Trophoblast cell (in vitro differentiated cells and primary cell): ENCODE measurements at regions not wholly inside any gene's neighbourhood (a gene's known extent, or its start where the extent isn't known, plus 50 kb on each side); places are given as distances from the start of the nearest gene placed in this dataset.

Experiments used
- DNase-seq, 2 donors: peaks; one replicate each; pipeline ENCODE4 v3.0.0-alpha.2; 2016
- H2AFZ ChIP-seq: 2 replicates; pipeline ENCODE4 v1.6.1; 2013; ENCODE audit warnings: low read length, moderate library complexity, mild to moderate bottlenecking; ENCODE audit not compliant: insufficient read depth, poor library complexity
- H2AK5ac ChIP-seq: 2 replicates; pipeline ENCODE4 v1.6.1; 2013; ENCODE audit warnings: mild to moderate bottlenecking, low read length
- H2BK120ac ChIP-seq: 2 replicates; pipeline ENCODE4 v1.6.1; 2013; ENCODE audit warnings: low read length, mild to moderate bottlenecking, moderate library complexity; ENCODE audit not compliant: insufficient read depth, poor library complexity
- H2BK12ac ChIP-seq: 2 replicates; pipeline ENCODE4 v1.6.1; 2013; ENCODE audit warnings: mild to moderate bottlenecking, low read length, moderate library complexity
- H2BK5ac ChIP-seq: 2 replicates; pipeline ENCODE4 v1.6.1; 2013; ENCODE audit warnings: low read length, low read depth, moderate library complexity, mild to moderate bottlenecking; ENCODE audit not compliant: poor library complexity
- H3K14ac ChIP-seq: 2 replicates; pipeline ENCODE4 v1.6.1; 2013; ENCODE audit warnings: mild to moderate bottlenecking, low read length
- H3K18ac ChIP-seq: 2 replicates; pipeline ENCODE4 v1.6.1; 2013; ENCODE audit warnings: mild to moderate bottlenecking, low read length
- H3K23ac ChIP-seq: 2 replicates; pipeline ENCODE4 v1.6.1; 2013; ENCODE audit warnings: low read length
- H3K27ac ChIP-seq: 2 replicates; pipeline ENCODE4 v1.5.1; 2013; ENCODE audit warnings: low read depth, mild to moderate bottlenecking, inconsistent platforms, low read length, moderate library complexity
- H3K27me3 ChIP-seq: 2 replicates; pipeline ENCODE4 v1.6.1; 2013; ENCODE audit warnings: inconsistent platforms, mild to moderate bottlenecking, low read length, moderate library complexity; ENCODE audit not compliant: insufficient read depth
- H3K36me3 ChIP-seq, 2 experiments: 1 replicate in 1 of 2; 2 replicates in 1 of 2; pipeline ENCODE4 v1.6.1; 2013; ENCODE audit warnings: low read length in 2 of 2, mild to moderate bottlenecking in 2 of 2, moderate library complexity in 1 of 2; ENCODE audit not compliant: insufficient read depth in 2 of 2, control insufficient read depth in 1 of 2
- H3K4ac ChIP-seq: 2 replicates; pipeline ENCODE4 v1.6.1; 2013; ENCODE audit warnings: low read depth, mild to moderate bottlenecking, low read length, moderate library complexity
- H3K4me1 ChIP-seq, 2 experiments: 1 replicate in 1 of 2; 2 replicates in 1 of 2; pipeline ENCODE4 v1.6.1; 2013; ENCODE audit warnings: low read length in 2 of 2, mild to moderate bottlenecking in 2 of 2, moderate library complexity in 1 of 2; ENCODE audit not compliant: insufficient read depth in 2 of 2, control insufficient read depth in 1 of 2
- H3K4me2 ChIP-seq: 2 replicates; pipeline ENCODE4 v1.6.1; 2013; ENCODE audit warnings: inconsistent platforms, mild to moderate bottlenecking, low read length, moderate library complexity
- H3K4me3 ChIP-seq: 2 replicates; pipeline ENCODE4 v1.5.1; 2013; ENCODE audit warnings: mild to moderate bottlenecking, low read depth, low read length, inconsistent platforms
- H3K79me1 ChIP-seq: one replicate; pipeline ENCODE4 v1.6.1; 2013; ENCODE audit warnings: low read length
- H3K79me2 ChIP-seq: 2 replicates; pipeline ENCODE4 v1.6.1; 2013; ENCODE audit warnings: low read length, mild to moderate bottlenecking; ENCODE audit not compliant: control insufficient read depth, insufficient read depth, poor library complexity
- H3K9ac ChIP-seq: 2 replicates; pipeline ENCODE4 v1.6.1; 2013; ENCODE audit warnings: mild to moderate bottlenecking, low read length
- H3K9me3 ChIP-seq: 2 replicates; pipeline ENCODE4 v1.6.1; 2013; ENCODE audit warnings: low read depth, mild to moderate bottlenecking, control low read depth, inconsistent platforms, low read length; ENCODE audit not compliant: insufficient read depth
- H4K12ac ChIP-seq: 2 replicates; pipeline ENCODE4 v1.6.1; 2013; ENCODE audit warnings: low read depth, mild to moderate bottlenecking, low read length, moderate library complexity
- H4K8ac ChIP-seq: 2 replicates; pipeline ENCODE4 v1.6.1; 2013; ENCODE audit warnings: low read depth, mild to moderate bottlenecking, low read length, moderate library complexity
- H4K91ac ChIP-seq: one replicate; pipeline ENCODE4 v1.6.1; 2013; ENCODE audit warnings: low read depth, mild to moderate bottlenecking, low read length, moderate library complexity
- WGBS: extraction: QIAGEN DNeasy Blood & Tissue Kit; methylation state at CpG from one replicate; pipeline ENCODE4 v1.1.7; 2013; ENCODE audit warnings: missing lambda C conversion rate; ENCODE audit not compliant: insufficient read length, insufficient coverage; ENCODE audit errors: extremely low coverage; 5-methylcytosine and 5-hydroxymethylcytosine counted together

GRCh38 chr17:22654447-22654846 is 962.1 kb downstream of the KCNJ18 start:
- no peak overlapping the region for H2AK5ac ChIP-seq
- H3K4me3 ChIP-seq = no peak overlapping the region
- no peak overlapping the region for H4K8ac ChIP-seq
- peaks cover 6% of the 10 kb centered on the region for H3K9me3 ChIP-seq
- H3K36me3 ChIP-seq = no peaks in the 10 kb centered on the region
- no peak overlapping the region for H4K91ac ChIP-seq
- H2BK12ac ChIP-seq = no peak overlapping the region
- no peak overlapping the region for H3K23ac ChIP-seq
- H3K4me2 ChIP-seq = no peak overlapping the region
- H3K18ac ChIP-seq = no peak overlapping the region
- H3K4ac ChIP-seq = no peak overlapping the region
- no peaks in the 10 kb centered on the region for H3K79me2 ChIP-seq
- no CpG with 5 or more reads among the region's 3 CpGs for WGBS
- H4K12ac ChIP-seq = no peak overlapping the region
- H2BK120ac ChIP-seq = no peak overlapping the region
- no peak overlapping the region for H2BK5ac ChIP-seq
- no peak for DNase-seq
- H3K79me1 ChIP-seq = no peaks in the 10 kb centered on the region
- no peak overlapping the region for H3K27ac ChIP-seq
- H2AFZ ChIP-seq = no peak overlapping the region
- H3K9ac ChIP-seq = no peak overlapping the region
- no peak overlapping the region for H3K14ac ChIP-seq
- H3K4me1 ChIP-seq = no peaks in the 10 kb centered on the region
- no peaks in the 10 kb centered on the region for H3K27me3 ChIP-seq

GRCh38 chr17:22669721-22670120 is 977.4 kb downstream of the KCNJ18 start:
- H3K79me2 ChIP-seq = no peaks in the 10 kb centered on the region
- H3K9me3 ChIP-seq = peaks cover 32% of the 10 kb centered on the region
- no peak overlapping the region for H3K14ac ChIP-seq
- H3K36me3 ChIP-seq = no peaks in the 10 kb centered on the region
- no peak overlapping the region for H3K4ac ChIP-seq
- no peak for DNase-seq
- H4K8ac ChIP-seq = no peak overlapping the region
- H3K4me1 ChIP-seq = no peaks in the 10 kb centered on the region
- H3K18ac ChIP-seq = no peak overlapping the region
- H3K9ac ChIP-seq = no peak overlapping the region
- no peak overlapping the region for H2BK5ac ChIP-seq
- no peak overlapping the region for H4K12ac ChIP-seq
- H3K27ac ChIP-seq = no peak overlapping the region
- H2AFZ ChIP-seq = no peak overlapping the region
- no CpG with 5 or more reads among the region's 4 CpGs for WGBS
- H2BK12ac ChIP-seq = no peak overlapping the region
- no peak overlapping the region for H3K4me2 ChIP-seq
- H3K27me3 ChIP-seq = no peaks in the 10 kb centered on the region
- H3K4me3 ChIP-seq = no peak overlapping the region
- H2BK120ac ChIP-seq = no peak overlapping the region
- H3K23ac ChIP-seq = no peak overlapping the region
- H2AK5ac ChIP-seq = no peak overlapping the region
- H3K79me1 ChIP-seq = no peaks in the 10 kb centered on the region
- no peak overlapping the region for H4K91ac ChIP-seq

DNA sequence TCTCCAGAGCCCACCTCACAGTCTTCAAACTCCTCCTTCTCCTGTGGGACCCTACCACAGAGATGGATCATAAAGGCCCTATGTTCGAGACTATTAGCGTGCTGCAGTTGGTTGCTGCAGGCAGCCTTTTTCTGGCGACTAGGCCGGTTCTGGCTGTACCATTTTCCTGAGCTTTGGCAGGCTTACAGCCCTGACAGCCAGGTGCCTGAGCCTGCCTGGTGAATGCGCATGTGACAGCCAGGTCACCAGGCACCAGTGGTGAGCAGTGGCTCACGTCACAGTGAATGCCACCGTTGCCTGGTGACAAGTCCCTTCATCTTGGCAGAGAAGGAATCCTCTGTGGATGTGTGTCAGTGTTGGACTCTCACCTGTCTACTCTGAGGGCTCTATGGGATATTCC is 978.8 kb downstream of the KCNJ18 start:
- no peaks in the 10 kb centered on the region for H3K79me1 ChIP-seq
- H2BK5ac ChIP-seq = no peak overlapping the region
- WGBS = no CpG with 5 or more reads among the region's 7 CpGs
- no peaks in the 10 kb centered on the region for H3K79me2 ChIP-seq
- no peak overlapping the region for H2AFZ ChIP-seq
- no peaks in the 10 kb centered on the region for H3K4me1 ChIP-seq
- no peak overlapping the region for H3K23ac ChIP-seq
- no peaks in the 10 kb centered on the region for H3K36me3 ChIP-seq
- H3K4me3 ChIP-seq = no peak overlapping the region
- H4K8ac ChIP-seq = no peak overlapping the region
- H2AK5ac ChIP-seq = no peak overlapping the region
- H2BK120ac ChIP-seq = no peak overlapping the region
- peaks cover 32% of the 10 kb centered on the region for H3K9me3 ChIP-seq
- no peaks in the 10 kb centered on the region for H3K27me3 ChIP-seq
- DNase-seq = no peak
- H4K12ac ChIP-seq = no peak overlapping the region
- no peak overlapping the region for H3K14ac ChIP-seq
- H3K9ac ChIP-seq = no peak overlapping the region
- no peak overlapping the region for H3K27ac ChIP-seq
- H2BK12ac ChIP-seq = no peak overlapping the region
- H3K4ac ChIP-seq = no peak overlapping the region
- no peak overlapping the region for H3K4me2 ChIP-seq
- no peak overlapping the region for H4K91ac ChIP-seq
- no peak overlapping the region for H3K18ac ChIP-seq

DNA sequence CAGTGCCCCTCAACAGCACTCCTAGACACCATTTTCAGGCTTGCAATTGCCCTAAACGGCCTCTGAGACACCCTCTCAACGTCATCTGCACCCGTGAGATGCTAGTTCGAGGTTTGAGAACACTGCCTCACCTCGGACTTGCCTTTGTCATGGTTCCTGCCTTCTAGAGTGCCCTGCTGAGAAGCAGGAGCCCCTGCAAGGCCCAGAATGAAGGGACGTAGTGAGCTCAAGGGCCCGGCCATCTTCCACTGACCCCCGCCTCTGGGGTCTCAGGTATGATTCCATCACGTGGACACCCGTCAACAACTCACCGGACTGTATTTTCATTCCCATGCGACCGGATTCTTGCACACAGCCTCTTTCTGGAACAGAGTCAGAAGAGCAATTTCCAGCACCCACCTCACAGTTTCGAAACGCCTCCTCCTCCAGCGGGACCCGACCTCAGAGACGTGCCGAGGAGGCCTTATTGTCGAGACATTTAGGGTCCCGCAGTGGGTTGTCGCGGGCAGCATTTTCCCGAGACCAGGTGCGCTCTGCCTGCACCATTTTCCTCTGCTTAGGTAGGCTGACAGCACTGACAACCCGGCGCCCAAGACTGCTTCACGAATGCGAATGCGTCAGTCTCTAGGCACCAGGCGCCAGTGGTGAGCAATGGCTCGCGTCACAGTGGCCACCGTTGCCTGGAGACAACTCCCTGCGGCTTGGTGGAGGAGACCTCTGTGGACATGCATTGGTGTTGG is 999.9 kb downstream of the KCNJ18 start:
- H3K9ac ChIP-seq = no peak overlapping the region
- no peak overlapping the region for H3K27ac ChIP-seq
- H3K9me3 ChIP-seq = peaks cover 38% of the 10 kb centered on the region
- no peaks in the 10 kb centered on the region for H3K27me3 ChIP-seq
- no peak overlapping the region for H4K8ac ChIP-seq
- WGBS = no CpG with 5 or more reads among the region's 35 CpGs
- no peaks in the 10 kb centered on the region for H3K79me1 ChIP-seq
- no peak overlapping the region for H3K14ac ChIP-seq
- H4K91ac ChIP-seq = no peak overlapping the region
- H3K23ac ChIP-seq = no peak overlapping the region
- H3K4me2 ChIP-seq = no peak overlapping the region
- no peaks in the 10 kb centered on the region for H3K36me3 ChIP-seq
- H3K4ac ChIP-seq = no peak overlapping the region
- H3K4me3 ChIP-seq = no peak overlapping the region
- H3K4me1 ChIP-seq = no peaks in the 10 kb centered on the region
- no peak overlapping the region for H2BK120ac ChIP-seq
- no peak overlapping the region for H2BK12ac ChIP-seq
- H4K12ac ChIP-seq = no peak overlapping the region
- no peak for DNase-seq
- no peak overlapping the region for H2BK5ac ChIP-seq
- no peak overlapping the region for H2AK5ac ChIP-seq
- H3K18ac ChIP-seq = no peak overlapping the region
- H3K79me2 ChIP-seq = no peaks in the 10 kb centered on the region
- no peak overlapping the region for H2AFZ ChIP-seq
